Mammary epithelial cell (primary cell): ENCODE measurements at regions not wholly inside any gene's neighbourhood (a gene's known extent, or its start where the extent isn't known, plus 50 kb on each side); places are given as distances from the start of the nearest gene placed in this dataset.

ENCODE experiments used
- CTCF ChIP-seq, 2 donors: IDR thresholded peaks in 1 of 2; conservative IDR thresholded peaks in 1 of 2; 2 replicates each; pipeline ENCODE4 v1.5.1; 2011 to 2012; ENCODE audit warnings: inconsistent platforms in 2 of 2, low read length in 2 of 2, mild to moderate bottlenecking in 2 of 2, control low read depth in 1 of 2, low read depth in 1 of 2; ENCODE audit not compliant: insufficient read depth in 1 of 2; ENCODE audit errors: extremely low read depth in 1 of 2
- EZH2 ChIP-seq: IDR thresholded peaks from 2 replicates; pipeline ENCODE4 v1.6.1; 2012; ENCODE audit warnings: low read length, inconsistent platforms, borderline replicate concordance

- TF ChIP-seq CTCF (conservative IDR thresholded peaks at IDR 0.05 in 1 of 2, IDR thresholded peaks at IDR 0.05 in 1 of 2; ENCODE audit: extremely low read depth in 1 of 2, insufficient read depth in 1 of 2, low read depth in 1 of 2, low read length in 2 of 2), result no peak
- no peak for TF ChIP-seq EZH2
These were observed 130.7 kb upstream of the PWP1 start for GRCh38 chr12:107554941-107555340.
